ENCODE measurements at regions not wholly inside any gene's neighbourhood (a gene's known extent, or its start where the extent isn't known, plus 50 kb on each side); places are given as distances from the start of the nearest gene placed in this dataset.

DNA sequence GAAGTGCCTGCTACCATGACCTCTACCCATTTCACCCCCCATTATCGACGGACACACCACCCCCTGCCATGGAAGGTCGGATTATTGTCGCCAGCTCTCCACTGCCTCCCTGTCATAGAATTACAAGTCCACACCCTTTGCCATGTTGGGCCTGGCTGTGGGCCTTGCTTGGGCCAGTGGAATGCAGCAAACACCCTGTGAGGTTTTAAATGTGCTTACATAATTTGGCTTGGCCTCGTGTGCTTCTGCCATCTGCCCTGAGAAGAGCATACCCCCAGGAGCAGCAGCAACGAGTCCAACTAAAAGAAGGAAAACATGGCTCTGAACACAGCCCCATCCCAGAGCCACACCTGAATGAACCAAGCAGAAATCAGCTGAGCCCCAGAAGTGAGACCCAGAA is 94.1 kb upstream of the PRDM11 start:
- TF ChIP-seq, protein P1, sequence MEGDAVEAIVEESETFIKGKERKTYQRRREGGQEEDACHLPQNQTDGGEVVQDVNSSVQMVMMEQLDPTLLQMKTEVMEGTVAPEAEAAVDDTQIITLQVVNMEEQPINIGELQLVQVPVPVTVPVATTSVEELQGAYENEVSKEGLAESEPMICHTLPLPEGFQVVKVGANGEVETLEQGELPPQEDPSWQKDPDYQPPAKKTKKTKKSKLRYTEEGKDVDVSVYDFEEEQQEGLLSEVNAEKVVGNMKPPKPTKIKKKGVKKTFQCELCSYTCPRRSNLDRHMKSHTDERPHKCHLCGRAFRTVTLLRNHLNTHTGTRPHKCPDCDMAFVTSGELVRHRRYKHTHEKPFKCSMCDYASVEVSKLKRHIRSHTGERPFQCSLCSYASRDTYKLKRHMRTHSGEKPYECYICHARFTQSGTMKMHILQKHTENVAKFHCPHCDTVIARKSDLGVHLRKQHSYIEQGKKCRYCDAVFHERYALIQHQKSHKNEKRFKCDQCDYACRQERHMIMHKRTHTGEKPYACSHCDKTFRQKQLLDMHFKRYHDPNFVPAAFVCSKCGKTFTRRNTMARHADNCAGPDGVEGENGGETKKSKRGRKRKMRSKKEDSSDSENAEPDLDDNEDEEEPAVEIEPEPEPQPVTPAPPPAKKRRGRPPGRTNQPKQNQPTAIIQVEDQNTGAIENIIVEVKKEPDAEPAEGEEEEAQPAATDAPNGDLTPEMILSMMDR (IDR thresholded peaks at IDR 0.05; ENCODE audit: insufficient read depth, low read depth, low read length, missing control alignments) = no peak
- no peak for DNase-seq (ENCODE audit: low read depth)
- no peak overlapping the region for H3K4me3 ChIP-seq (ENCODE audit: low read depth, low read length)

DNA sequence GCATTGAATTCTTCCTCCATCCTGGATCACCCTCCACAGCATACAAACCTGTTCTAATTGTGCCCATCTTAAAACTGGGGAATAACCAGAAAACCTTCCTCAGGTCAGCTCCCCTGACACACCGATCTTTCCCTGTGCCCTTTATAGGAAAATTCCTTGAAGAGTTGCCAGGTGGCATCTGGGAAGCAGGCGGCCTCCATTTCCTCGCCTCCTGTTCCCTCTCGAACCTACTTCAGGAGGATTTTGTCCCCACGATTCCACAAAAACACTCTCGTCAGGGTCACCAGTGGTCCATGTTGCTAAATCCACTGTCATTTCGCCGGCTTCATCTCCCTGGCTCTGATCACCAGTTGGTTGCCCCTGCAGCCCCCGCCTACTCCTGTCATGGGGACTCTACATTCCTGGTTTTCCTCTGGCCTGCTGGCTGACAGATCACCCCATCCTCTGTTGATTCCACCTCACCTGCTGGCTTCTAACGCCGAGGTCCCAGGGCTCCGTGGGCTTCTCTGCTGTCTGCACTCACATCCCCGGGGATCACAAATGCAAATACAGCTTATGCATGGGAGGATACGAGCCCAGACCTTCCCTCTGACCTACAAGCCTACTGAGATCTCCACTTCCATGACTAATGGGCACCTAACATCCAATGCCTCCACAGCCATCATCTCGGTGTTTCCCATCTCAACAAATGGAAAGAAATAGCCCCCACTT is 92.5 kb upstream of the PRDM11 start:
- DNase-seq (ENCODE audit: low read depth) = no peak
- TF ChIP-seq, protein P1 (IDR thresholded peaks at IDR 0.05; ENCODE audit: insufficient read depth, low read depth, low read length, missing control alignments) = no peak
- H3K4me3 ChIP-seq (ENCODE audit: low read depth, low read length) = no peak overlapping the region

DNA sequence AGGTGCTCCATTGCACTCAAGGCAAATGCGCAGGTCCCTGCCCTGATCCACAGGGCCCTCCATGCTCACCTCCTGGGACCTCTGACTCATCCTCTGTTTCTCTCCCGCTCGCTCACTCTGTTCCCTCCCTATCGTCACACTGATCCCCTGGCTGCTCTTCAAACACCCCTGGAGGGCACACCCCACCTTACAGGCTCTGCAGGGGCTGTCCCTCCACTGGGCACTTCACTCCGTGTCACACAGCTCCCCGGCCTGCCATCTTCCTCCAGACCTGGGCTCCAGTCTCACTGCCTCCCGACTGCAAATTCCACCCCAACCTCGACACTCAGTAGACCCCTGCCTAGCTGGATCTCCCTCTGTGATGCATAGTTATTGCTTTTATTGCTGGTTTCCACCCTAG is 91.5 kb upstream of the PRDM11 start:
- TF ChIP-seq, protein P1 (IDR thresholded peaks at IDR 0.05; ENCODE audit: insufficient read depth, low read depth, low read length, missing control alignments) = no peak
- H3K4me3 ChIP-seq (ENCODE audit: low read depth, low read length) = no peak overlapping the region
- no peak for DNase-seq (ENCODE audit: low read depth)

DNA sequence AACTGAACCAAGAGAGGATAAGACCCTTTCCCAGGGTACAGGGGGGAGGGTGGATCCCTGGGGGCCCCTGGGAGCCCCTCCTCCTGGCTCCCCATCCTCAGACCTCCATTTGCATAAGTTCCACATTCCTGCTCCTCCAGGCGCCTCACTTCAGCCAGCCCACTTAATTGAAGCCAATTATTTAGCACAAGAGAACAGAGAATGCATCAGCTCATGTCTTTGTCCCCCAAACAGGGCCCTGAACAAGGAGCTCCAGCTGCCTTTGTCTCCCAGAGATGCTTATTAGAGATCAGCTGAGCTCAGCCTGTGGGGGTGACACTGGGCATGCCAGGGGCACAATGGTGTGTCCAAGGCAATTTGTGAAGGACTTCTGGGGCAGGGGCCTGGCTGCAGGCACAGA is 89.9 kb upstream of the PRDM11 start:
- TF ChIP-seq, protein P1 (IDR thresholded peaks at IDR 0.05; ENCODE audit: insufficient read depth, low read depth, low read length, missing control alignments) = no peak
- DNase-seq (ENCODE audit: low read depth) = no peak
- no peak overlapping the region for H3K4me3 ChIP-seq (ENCODE audit: low read depth, low read length)

DNA sequence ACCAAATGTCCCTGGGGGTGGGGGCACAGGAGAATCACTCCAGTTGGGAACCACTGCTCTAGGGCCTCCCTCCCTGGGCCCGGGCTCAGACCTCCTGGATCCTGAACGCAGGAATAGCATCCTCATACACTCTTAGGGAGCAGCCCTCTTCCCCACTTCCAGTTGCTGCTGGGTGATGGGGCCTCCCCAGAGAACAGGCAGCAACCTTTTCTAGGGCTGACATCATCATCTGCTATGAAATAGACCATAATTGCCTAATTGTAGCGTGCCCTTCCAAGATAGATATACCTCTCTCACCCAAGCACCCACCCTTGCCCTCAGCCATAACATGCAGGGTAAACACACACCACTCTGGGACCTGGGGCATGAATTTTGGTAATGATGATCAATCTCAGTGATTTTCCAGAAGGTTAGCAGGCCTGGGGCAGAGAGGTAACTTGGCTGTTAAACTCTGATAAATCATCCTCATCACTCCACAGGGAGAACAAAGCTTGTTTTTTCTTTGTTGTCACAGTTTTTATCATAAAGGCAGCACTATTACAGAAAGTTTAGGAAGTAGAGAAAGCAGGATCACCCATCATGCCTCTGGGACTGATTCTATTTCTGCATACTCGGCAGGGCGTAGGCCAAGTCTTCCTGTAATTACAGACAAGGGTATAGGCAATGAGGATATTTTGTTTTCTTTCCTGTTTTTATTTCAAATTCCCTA is 88.3 kb upstream of the PRDM11 start:
- no peak for DNase-seq (ENCODE audit: low read depth)
- TF ChIP-seq, protein P1 (IDR thresholded peaks at IDR 0.05; ENCODE audit: insufficient read depth, low read depth, low read length, missing control alignments) = no peak
- H3K4me3 ChIP-seq (ENCODE audit: low read depth, low read length) = no peak overlapping the region

DNA sequence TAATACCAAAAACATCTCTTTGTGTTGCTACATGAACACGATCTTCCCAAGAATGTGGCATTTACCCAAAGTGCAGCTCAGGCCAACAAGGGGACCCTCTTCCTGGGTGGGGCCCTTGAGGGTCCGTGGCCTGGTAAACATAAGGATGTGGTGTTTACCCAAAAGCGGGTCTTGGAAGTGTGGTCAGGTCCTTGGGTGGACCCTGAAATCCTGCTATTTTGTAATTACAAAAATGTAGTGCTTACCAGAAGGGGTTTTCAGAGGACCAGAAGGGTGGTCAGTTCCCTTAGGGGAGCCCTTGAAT is 87.8 kb upstream of the PRDM11 start:
- no peak for DNase-seq (ENCODE audit: low read depth)
- TF ChIP-seq, protein P1 (IDR thresholded peaks at IDR 0.05; ENCODE audit: insufficient read depth, low read depth, low read length, missing control alignments) = no peak
- H3K4me3 ChIP-seq (ENCODE audit: low read depth, low read length) = no peak overlapping the region

DNA sequence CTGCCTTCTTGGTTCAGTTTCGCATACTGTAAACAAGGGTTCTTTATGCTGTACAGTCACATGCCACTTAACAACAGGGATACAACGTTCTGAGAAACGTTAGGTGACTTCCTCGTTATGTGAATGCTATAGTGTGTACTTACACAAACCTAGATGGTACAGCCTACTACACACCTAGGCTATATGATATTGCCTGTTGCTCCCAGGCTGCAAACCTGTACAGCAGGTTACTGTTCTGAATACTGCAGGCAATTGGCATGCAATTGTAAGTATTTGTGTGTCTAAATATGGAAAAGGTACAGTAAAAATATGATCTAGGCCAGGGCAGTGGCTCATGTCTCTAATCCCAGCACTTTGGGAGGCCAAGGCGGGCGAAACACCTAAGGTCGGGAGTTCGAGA is 85.7 kb upstream of the PRDM11 start:
- TF ChIP-seq, protein P1 (IDR thresholded peaks at IDR 0.05; ENCODE audit: insufficient read depth, low read depth, low read length, missing control alignments) = no peak
- H3K4me3 ChIP-seq (ENCODE audit: low read depth, low read length) = no peak overlapping the region
- no peak for DNase-seq (ENCODE audit: low read depth)

Data from GM12865 (cell line).